Endothelial cell of umbilical vein (primary cell): ENCODE measurements at regions not wholly inside any gene's neighbourhood (a gene's known extent, or its start where the extent isn't known, plus 50 kb on each side); places are given as distances from the start of the nearest gene placed in this dataset.

ENCODE experiments used
- BruUV-seq: library from RNA; stranded (reverse); fragments of 400-500 nt; replicated peaks from 2 replicates; lab custom pipeline; 2021; lab: Mats Ljungman, UMichigan
- CTCF ChIA-PET: fragments of 300-600, 350-600 bp; sonication (Branson Sonifier 250); formaldehyde crosslinking; loops from one replicate; lab custom pipeline; 2021; ENCODE audit warnings: antibody characterized with exemption, inconsistent platforms; lab: Charles Lee
- POLR2A ChIA-PET: fragments of 300-600, 350-600 bp; sonication (Branson Sonifier 250); formaldehyde crosslinking; loops from one replicate; lab custom pipeline; 2021; ENCODE audit warnings: antibody characterized with exemption, inconsistent platforms; lab: Charles Lee
- DNase-seq: peaks from one replicate; pipeline ENCODE4 v3.0.0-alpha.2; 2011; ENCODE audit warnings: low read depth, low spot score
- FAIRE-seq: peaks from 2 replicates; lab custom pipeline; 2011; peaks lifted over from hg19 to GRCh38; lab: Jason Lieb, UNC
- H2AFZ ChIP-seq: 2 replicates; pipeline ENCODE4 v1.6.0; 2012; ENCODE audit warnings: low read depth, low read length, control low read depth, inconsistent platforms
- H3K27ac ChIP-seq: 2 replicates; pipeline ENCODE4 v1.5.1; 2011; ENCODE audit warnings: low read depth, mild to moderate bottlenecking, control low read depth, low read length, moderate library complexity; ENCODE audit not compliant: insufficient read depth
- H3K27me3 ChIP-seq, 2 experiments: 2 replicates each; pipeline versions ENCODE4 v1.6.0 to v1.6.1; 2011; ENCODE audit warnings: low read length in 2 of 2, mixed read lengths in 1 of 2; ENCODE audit not compliant: control insufficient read depth in 2 of 2, insufficient read depth in 2 of 2
- H3K36me3 ChIP-seq, 2 experiments: 2 replicates in 1 of 2; 3 replicates in 1 of 2; pipeline ENCODE4 v1.5.1; 2011; ENCODE audit warnings: low read length in 2 of 2, mild to moderate bottlenecking in 1 of 2, moderate library complexity in 1 of 2; ENCODE audit not compliant: control insufficient read depth in 2 of 2, insufficient read depth in 2 of 2; ENCODE audit errors: extremely low read depth in 1 of 2
- H3K4me1 ChIP-seq: 3 replicates; pipeline ENCODE4 v1.5.1; 2011; ENCODE audit warnings: mild to moderate bottlenecking, low read length; ENCODE audit not compliant: control insufficient read depth, insufficient read depth; ENCODE audit errors: extremely low read depth
- H3K4me2 ChIP-seq: 2 replicates; pipeline ENCODE4 v1.6.1; 2011; ENCODE audit warnings: low read length, control low read depth, mixed read lengths; ENCODE audit not compliant: insufficient read depth
- H3K4me3 ChIP-seq, 3 experiments: fragments of 200-600 bp in 1 of 3; sonication (generic), shearing (Covaris generic) in 1 of 3; replicated peaks in 1 of 3; 2 replicates each; pipeline ENCODE4 v1.5.1; 2011 to 2016; ENCODE audit warnings: control low read depth in 3 of 3, low read length in 3 of 3, mild to moderate bottlenecking in 2 of 3, inconsistent platforms in 1 of 3, low read depth in 1 of 3, moderate library complexity in 1 of 3; ENCODE audit not compliant: insufficient read depth in 1 of 3
- H3K79me2 ChIP-seq: 2 replicates; pipeline ENCODE4 v1.6.0; 2012; ENCODE audit warnings: low read length, inconsistent platforms; ENCODE audit not compliant: control insufficient read depth, insufficient read depth
- H3K9ac ChIP-seq: replicated peaks from 2 replicates; pipeline ENCODE3; 2011; ENCODE audit warnings: low read length, control low read depth; ENCODE audit not compliant: insufficient read depth; ENCODE audit errors: extremely low read depth
- H3K9me1 ChIP-seq: replicated peaks from 3 replicates; pipeline ENCODE4 v1.6.0; 2011; ENCODE audit warnings: mild to moderate bottlenecking, low read length; ENCODE audit not compliant: control insufficient read depth, insufficient read depth; ENCODE audit errors: extremely low read depth
- H3K9me3 ChIP-seq: replicated peaks from 2 replicates; pipeline ENCODE4 v1.5.1; 2012; ENCODE audit warnings: low read length, inconsistent platforms; ENCODE audit not compliant: control insufficient read depth, insufficient read depth
- H4K20me1 ChIP-seq: replicated peaks from 2 replicates; pipeline ENCODE3; 2011; ENCODE audit warnings: mild to moderate bottlenecking, low read length; ENCODE audit not compliant: control insufficient read depth, insufficient read depth; ENCODE audit errors: extremely low read depth
- FOS ChIP-seq: IDR thresholded peaks from 2 replicates; pipeline ENCODE4 v1.6.1; 2011; ENCODE audit warnings: mild to moderate bottlenecking, low read length, moderate library complexity, borderline replicate concordance; ENCODE audit not compliant: insufficient read depth
- JUN ChIP-seq: IDR thresholded peaks from 2 replicates; pipeline ENCODE4 v1.6.1; 2011; ENCODE audit warnings: borderline replicate concordance, low read depth; ENCODE audit not compliant: insufficient read length, insufficient read depth
- POLR2A ChIP-seq: IDR thresholded peaks from 2 replicates; pipeline ENCODE4 v1.6.1; 2012; ENCODE audit warnings: low read depth, mild to moderate bottlenecking, control low read depth, low read length
- POLR2AphosphoS5 ChIP-seq: IDR thresholded peaks from 2 replicates; pipeline ENCODE4 v1.6.1; 2012; ENCODE audit warnings: low read depth, mild to moderate bottlenecking, control low read depth, low read length, moderate library complexity; ENCODE audit not compliant: insufficient read depth
- dilution Hi-C: fragments of 300-500 bp; cut with MboI; formaldehyde crosslinking; loops from one replicate; pipeline ENCODE4 v1.15.0; 2019; ENCODE audit warnings: low sequenced_read_pairs; ENCODE audit not compliant: extremely low pct_ligation_motif_present
- intact Hi-C: fragments of 100-400 bp; cut with micrococcal nuclease; formaldehyde crosslinking; loops from one replicate; pipeline ENCODE4 v1.10.0; 2022
- TF ChIP-seq, protein P1 (sequence below): IDR thresholded peaks from 2 replicates; pipeline ENCODE4 v1.6.1; 2011; ENCODE audit not compliant: insufficient read depth, insufficient read length
- TF ChIP-seq, protein P2 (sequence below), 2 donors: IDR thresholded peaks; 1 replicate in 1 of 2; 2 replicates in 1 of 2; pipeline ENCODE4 v1.5.1; 2011; ENCODE audit warnings: low read length in 2 of 2, mild to moderate bottlenecking in 2 of 2, moderate library complexity in 2 of 2, control low read depth in 1 of 2, inconsistent platforms in 1 of 2, low read depth in 1 of 2; ENCODE audit not compliant: insufficient read depth in 1 of 2; ENCODE audit errors: extremely low read depth in 1 of 2

DNA sequence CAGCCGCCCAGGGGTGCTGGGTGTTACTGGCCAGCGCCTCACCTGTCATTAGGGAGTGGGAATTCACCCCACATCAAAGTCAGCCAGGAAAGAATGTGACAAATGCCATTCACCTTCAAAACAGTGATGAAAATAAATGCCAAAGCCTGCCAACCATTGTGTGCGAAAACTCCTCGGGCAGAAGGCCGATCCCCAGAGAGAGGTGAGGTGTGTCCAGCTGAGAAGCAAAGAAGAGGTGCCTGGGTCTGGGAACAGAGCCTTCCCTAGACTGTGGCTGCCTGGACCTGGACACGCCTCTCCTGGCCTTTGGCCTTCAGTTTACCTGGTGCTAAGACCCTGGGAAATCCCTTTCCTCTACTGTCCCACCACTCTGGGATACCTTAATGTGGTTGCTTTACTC is 142.7 kb downstream of the CYP26B1 start:
- H3K9ac ChIP-seq, result no peak overlapping the region
- H3K27me3 ChIP-seq, result peaks cover 0 to 3% of the 10 kb centered on the region in 2 experiments
- H3K27ac ChIP-seq, result no peak overlapping the region
- DNase-seq (no peak), FAIRE-seq (no peak)
- POLR2A ChIA-PET, result no interaction called here
- no peak overlapping the region for H3K4me3 ChIP-seq
- intact Hi-C loops (no loop called here), dilution Hi-C loops (no loop called here)
- H3K4me1 ChIP-seq, result no peaks in the 10 kb centered on the region
- no TSS peak for BruUV-seq
- H3K36me3 ChIP-seq, result no peaks in the 10 kb centered on the region
- no peaks in the 10 kb centered on the region for H3K9me3 ChIP-seq
- no peaks in the 10 kb centered on the region for H4K20me1 ChIP-seq
- H2AFZ ChIP-seq, result no peak overlapping the region
- H3K4me2 ChIP-seq, result no peak overlapping the region
- CTCF ChIA-PET, result no interaction called here
- H3K9me1 ChIP-seq, result no peaks in the 10 kb centered on the region
- H3K79me2 ChIP-seq, result no peaks in the 10 kb centered on the region
- TF ChIP-seq, protein P1, sequence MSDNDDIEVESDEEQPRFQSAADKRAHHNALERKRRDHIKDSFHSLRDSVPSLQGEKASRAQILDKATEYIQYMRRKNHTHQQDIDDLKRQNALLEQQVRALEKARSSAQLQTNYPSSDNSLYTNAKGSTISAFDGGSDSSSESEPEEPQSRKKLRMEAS, result no peak
- TF ChIP-seq POLR2AphosphoS5 (no peak), POLR2A (no peak), FOS (no peak), JUN (no peak)
- TF ChIP-seq, protein P2, sequence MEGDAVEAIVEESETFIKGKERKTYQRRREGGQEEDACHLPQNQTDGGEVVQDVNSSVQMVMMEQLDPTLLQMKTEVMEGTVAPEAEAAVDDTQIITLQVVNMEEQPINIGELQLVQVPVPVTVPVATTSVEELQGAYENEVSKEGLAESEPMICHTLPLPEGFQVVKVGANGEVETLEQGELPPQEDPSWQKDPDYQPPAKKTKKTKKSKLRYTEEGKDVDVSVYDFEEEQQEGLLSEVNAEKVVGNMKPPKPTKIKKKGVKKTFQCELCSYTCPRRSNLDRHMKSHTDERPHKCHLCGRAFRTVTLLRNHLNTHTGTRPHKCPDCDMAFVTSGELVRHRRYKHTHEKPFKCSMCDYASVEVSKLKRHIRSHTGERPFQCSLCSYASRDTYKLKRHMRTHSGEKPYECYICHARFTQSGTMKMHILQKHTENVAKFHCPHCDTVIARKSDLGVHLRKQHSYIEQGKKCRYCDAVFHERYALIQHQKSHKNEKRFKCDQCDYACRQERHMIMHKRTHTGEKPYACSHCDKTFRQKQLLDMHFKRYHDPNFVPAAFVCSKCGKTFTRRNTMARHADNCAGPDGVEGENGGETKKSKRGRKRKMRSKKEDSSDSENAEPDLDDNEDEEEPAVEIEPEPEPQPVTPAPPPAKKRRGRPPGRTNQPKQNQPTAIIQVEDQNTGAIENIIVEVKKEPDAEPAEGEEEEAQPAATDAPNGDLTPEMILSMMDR (IDR thresholded peaks at IDR 0.05; ENCODE audit: extremely low read depth in 1 of 2, insufficient read depth in 1 of 2, low read depth in 1 of 2, low read length in 2 of 2), result no peak
